ENCODE measurements at regions not wholly inside any gene's neighbourhood (a gene's known extent, or its start where the extent isn't known, plus 50 kb on each side); places are given as distances from the start of the nearest gene placed in this dataset.
A peak's percentile ranks its signal among the peaks of the same experiment; 100 is the strongest.

DNA sequence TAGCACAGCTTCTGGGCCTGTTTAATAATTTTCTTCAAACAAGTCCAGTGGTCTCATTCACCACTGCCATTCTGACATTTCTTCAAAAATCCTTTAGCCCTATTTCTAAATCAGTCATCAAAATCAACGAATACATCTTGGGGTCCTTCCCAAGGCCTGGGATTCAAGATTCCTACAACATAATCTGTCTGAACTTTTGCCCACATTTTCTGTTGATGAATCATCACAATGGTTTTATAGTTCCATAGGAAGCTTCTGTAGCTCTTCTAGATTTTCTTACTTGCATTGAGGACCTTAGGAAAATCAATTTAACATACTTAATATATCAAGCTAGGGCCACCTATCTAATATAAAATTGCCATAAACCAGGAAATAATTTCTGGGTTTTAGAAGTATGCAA, 811.8 kb upstream of the ACVR2A start:
- TF ChIP-seq, protein P1, sequence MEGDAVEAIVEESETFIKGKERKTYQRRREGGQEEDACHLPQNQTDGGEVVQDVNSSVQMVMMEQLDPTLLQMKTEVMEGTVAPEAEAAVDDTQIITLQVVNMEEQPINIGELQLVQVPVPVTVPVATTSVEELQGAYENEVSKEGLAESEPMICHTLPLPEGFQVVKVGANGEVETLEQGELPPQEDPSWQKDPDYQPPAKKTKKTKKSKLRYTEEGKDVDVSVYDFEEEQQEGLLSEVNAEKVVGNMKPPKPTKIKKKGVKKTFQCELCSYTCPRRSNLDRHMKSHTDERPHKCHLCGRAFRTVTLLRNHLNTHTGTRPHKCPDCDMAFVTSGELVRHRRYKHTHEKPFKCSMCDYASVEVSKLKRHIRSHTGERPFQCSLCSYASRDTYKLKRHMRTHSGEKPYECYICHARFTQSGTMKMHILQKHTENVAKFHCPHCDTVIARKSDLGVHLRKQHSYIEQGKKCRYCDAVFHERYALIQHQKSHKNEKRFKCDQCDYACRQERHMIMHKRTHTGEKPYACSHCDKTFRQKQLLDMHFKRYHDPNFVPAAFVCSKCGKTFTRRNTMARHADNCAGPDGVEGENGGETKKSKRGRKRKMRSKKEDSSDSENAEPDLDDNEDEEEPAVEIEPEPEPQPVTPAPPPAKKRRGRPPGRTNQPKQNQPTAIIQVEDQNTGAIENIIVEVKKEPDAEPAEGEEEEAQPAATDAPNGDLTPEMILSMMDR (conservative IDR thresholded peaks at IDR 0.05; ENCODE audit: low read depth, low read length) = no peak
- no peak for DNase-seq (ENCODE audit: low read depth)
- no peak overlapping the region for H3K4me3 ChIP-seq (ENCODE audit: low read length)

DNA sequence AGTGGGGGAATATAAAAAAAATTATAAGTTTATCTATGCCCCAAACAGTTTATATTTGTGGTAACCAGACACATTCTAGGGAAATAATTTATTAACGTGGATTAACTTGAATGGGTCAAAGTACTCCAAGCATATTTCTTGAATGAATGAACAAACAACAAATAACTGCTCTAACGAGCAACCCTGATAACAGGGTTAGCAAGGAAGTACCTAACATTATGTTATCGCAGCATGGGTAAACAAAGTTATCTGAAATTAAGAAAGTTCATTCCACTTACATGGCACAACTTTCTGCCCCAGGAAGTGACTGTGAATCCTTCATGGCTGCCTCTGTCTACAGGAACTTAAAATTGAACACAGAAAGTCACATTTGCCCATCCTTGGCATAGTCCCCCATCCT, 812.9 kb upstream of the ACVR2A start:
- no peak overlapping the region for H3K4me3 ChIP-seq (ENCODE audit: low read length)
- TF ChIP-seq, protein P1 (conservative IDR thresholded peaks at IDR 0.05; ENCODE audit: low read depth, low read length) = no peak
- DNase-seq (ENCODE audit: low read depth) = no peak

DNA sequence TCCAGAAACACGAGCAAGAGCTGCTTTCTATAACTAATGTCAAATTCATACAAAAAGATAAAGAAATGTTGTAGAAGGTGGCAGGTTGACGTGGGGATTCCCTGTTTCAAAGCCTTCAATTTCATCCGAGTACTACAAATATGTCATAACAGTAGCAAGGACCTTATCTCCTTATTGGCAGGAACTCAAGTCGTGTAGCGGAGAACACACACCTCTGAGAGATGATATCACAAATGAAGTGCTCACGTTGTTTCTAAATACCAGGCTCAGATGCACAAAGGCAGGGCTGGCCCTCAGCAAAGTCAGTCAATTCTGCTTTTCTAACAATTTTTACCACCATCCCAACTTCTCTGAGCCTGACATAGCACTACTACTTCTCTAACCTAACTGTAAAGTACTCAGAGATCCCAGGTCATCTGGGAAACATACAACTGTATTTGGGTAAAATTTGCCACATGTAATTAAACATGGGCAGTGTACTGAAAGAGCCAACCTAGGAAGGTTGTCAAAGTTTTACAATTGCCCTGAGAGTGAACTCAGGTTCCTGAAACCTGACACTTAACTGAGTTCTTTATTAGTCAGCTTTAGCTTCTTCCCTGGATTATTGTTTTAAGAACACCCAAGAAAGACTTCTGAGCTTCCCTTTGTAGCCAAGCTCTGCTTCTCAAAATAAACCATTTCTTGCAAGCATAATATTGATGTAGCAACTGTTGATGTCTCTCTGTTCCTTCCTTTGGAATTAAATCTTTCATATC, 813.7 kb upstream of the ACVR2A start:
- TF ChIP-seq, protein P1 (conservative IDR thresholded peaks at IDR 0.05; ENCODE audit: low read depth, low read length) = no peak
- DNase-seq (ENCODE audit: low read depth) = peak; percentile 61
- no peak overlapping the region for H3K4me3 ChIP-seq (ENCODE audit: low read length)

DNA sequence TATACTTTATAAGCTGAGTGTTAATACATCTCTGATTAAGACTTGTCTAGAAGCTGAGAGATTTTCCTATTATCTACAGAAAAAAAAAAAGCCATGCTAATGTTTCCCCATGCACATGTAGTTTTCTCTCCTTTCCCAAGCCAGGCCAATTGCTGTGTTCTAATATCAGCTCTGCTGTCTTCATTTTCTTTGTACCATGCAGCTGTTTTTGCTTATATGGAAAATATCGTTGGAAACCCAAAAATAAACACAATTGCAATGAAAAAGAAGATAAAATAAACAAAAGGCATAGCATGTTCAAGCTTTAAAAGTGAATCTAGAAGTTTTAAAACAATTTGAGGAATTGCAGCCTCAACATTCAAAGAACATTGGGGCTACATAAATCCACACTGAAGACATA, 817.4 kb upstream of the ACVR2A start:
- TF ChIP-seq, protein P1 (conservative IDR thresholded peaks at IDR 0.05; ENCODE audit: low read depth, low read length) = no peak

DNA sequence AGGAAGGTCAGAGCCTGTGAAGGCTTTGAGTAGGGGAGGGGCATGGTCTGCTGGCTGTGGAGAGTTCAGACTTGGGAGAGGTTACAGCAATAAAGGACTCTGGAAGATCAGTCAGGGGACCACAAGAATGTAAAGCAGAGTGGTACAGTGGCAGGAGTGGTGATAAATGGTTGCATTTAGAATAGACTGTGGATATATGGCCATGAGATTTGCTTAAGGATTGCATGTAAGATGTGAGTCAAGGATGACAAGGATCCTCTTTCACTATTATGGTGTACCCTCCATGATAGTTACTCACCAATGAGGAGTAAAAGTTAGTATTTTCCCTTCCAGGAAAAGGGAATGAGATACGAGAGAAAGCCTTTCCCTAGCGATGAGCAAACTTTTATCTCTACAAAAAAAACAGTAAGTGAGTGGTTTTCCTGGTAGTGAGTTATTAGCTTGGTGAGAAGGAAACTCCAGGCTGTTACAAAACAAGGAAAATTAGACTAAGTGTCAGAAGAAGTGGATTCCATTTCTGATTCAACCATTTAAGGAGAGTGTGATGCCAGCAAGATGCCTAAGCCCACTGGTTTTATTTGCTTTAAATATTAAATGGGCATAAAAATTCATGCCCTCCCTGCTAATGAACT, 818.0 kb upstream of the ACVR2A start:
- DNase-seq (ENCODE audit: low read depth) = no peak
- no peak overlapping the region for H3K4me3 ChIP-seq (ENCODE audit: low read length)
- TF ChIP-seq, protein P1 (conservative IDR thresholded peaks at IDR 0.05; ENCODE audit: low read depth, low read length) = no peak

More for the DNA sequence above, 817.4 kb upstream of the ACVR2A start:
- no peak for DNase-seq (ENCODE audit: low read depth)
- H3K4me3 ChIP-seq (ENCODE audit: low read length) = no peak overlapping the region

DNA sequence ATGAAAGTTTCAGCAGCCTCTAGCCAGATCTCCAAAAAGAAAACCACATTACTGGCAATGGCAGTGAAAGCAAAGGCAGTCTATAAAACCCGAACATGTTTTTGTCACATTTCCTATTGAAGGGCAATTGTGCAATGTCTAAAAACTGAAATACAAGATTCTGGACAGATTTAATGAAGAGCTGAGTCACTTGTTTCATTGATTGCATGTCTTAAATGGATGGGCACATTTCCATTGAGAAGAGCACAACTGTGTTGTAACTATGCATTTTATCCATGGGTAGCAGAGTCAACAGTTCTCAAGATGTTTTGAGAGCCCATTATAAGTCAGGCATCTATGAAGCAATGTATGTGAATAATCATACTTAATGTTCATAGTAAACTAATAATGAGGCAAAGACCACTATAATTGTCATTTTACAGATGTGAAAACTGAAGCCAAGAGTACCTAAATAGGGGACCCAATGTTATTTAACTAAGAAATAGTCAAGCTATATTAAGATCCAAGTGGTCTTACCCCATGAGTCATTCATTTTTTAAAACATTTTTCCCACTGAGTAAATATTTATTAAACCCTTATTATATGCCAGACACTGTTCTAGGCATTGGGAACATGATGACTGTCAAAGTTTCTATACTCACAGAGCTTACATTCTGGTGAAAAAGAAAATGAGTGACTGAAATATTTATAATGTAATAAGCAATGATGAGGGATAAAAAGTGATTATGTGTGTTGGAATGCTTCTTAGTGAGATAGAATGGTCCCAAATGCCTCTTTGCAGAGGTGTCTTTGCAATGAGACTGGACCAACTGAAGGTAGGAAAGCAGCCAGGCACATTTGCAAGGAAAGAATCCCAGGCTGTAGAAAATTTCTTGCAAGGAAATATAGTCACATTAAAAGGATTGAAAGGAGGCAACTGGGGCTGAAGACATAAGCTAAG, 818.9 kb upstream of the ACVR2A start:
- no peak for DNase-seq (ENCODE audit: low read depth)
- TF ChIP-seq, protein P1 (conservative IDR thresholded peaks at IDR 0.05; ENCODE audit: low read depth, low read length) = no peak
- H3K4me3 ChIP-seq (ENCODE audit: low read length) = no peak overlapping the region
